Fibroblast of lung (primary cell): ENCODE measurements at regions not wholly inside any gene's neighbourhood (a gene's known extent, or its start where the extent isn't known, plus 50 kb on each side); places are given as distances from the start of the nearest gene placed in this dataset.

Experiments
- EZH2 ChIP-seq: IDR thresholded peaks from 2 replicates; pipeline ENCODE4 v1.5.1; 2012; ENCODE audit warnings: low read length, control low read depth, mild to moderate bottlenecking; ENCODE audit errors: missing control alignments
- TF ChIP-seq, protein P1 (sequence below), 2 donors: IDR thresholded peaks in 1 of 2; conservative IDR thresholded peaks in 1 of 2; 1 replicate in 1 of 2; 2 replicates in 1 of 2; pipeline ENCODE4 v1.5.1; 2011 to 2012; ENCODE audit warnings: low read length in 2 of 2, control low read depth in 1 of 2, inconsistent platforms in 1 of 2, low read depth in 1 of 2, mild to moderate bottlenecking in 1 of 2

DNA sequence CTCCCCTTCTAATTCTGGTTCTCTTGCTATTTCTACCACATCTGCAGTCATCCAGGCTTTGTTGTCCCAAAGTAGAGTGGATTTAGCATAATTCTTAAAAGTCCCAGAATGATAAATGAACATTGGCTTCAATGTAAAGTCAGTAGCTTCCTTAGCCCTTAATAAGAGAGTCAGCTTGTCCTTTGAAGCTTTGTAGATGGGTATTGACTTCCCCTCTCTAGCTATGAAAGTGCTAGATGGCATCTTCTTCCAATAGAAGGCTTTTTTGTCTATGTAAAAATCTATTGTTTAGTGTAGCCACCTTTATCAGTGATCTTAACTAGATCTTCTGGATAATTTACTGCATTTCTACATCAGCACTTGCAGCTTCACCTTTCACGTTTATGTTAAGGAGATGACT lies 181.4 kb upstream of the B3GALT2 start:
- TF ChIP-seq, protein P1, sequence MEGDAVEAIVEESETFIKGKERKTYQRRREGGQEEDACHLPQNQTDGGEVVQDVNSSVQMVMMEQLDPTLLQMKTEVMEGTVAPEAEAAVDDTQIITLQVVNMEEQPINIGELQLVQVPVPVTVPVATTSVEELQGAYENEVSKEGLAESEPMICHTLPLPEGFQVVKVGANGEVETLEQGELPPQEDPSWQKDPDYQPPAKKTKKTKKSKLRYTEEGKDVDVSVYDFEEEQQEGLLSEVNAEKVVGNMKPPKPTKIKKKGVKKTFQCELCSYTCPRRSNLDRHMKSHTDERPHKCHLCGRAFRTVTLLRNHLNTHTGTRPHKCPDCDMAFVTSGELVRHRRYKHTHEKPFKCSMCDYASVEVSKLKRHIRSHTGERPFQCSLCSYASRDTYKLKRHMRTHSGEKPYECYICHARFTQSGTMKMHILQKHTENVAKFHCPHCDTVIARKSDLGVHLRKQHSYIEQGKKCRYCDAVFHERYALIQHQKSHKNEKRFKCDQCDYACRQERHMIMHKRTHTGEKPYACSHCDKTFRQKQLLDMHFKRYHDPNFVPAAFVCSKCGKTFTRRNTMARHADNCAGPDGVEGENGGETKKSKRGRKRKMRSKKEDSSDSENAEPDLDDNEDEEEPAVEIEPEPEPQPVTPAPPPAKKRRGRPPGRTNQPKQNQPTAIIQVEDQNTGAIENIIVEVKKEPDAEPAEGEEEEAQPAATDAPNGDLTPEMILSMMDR (conservative IDR thresholded peaks at IDR 0.05 in 1 of 2, IDR thresholded peaks at IDR 0.05 in 1 of 2; ENCODE audit: low read depth in 1 of 2, low read length in 2 of 2), result no peak
- no peak for TF ChIP-seq EZH2
